ENCODE measurements at regions not wholly inside any gene's neighbourhood (a gene's known extent, or its start where the extent isn't known, plus 50 kb on each side); places are given as distances from the start of the nearest gene placed in this dataset.

- TF ChIP-seq CTCF (IDR thresholded peaks at IDR 0.05) (no peak), POLR2A (IDR thresholded peaks at IDR 0.05) (no peak), EP300 (IDR thresholded peaks at IDR 0.05) (no peak)
Measured at GRCh38 chr16:62967611-62968010, 931.4 kb upstream of the CDH8 start.

Data from stomach (tissue), 4 donors.